ENCODE measurements at regions not wholly inside any gene's neighbourhood (a gene's known extent, or its start where the extent isn't known, plus 50 kb on each side); places are given as distances from the start of the nearest gene placed in this dataset.

GRCh38 chr2:145260674-145261073, 740.8 kb upstream of the ZEB2 start:
- Histone ChIP-seq H3K36me3 (no peaks in the 10 kb centered on the region), H3K27me3 (no peaks in the 10 kb centered on the region), H3K4me1 (no peaks in the 10 kb centered on the region), H3K4me3 (replicated peaks in 1 of 3) (no peak overlapping the region), H3K9me3 (no peaks in the 10 kb centered on the region), H3K27ac (no peak overlapping the region)
- WGBS, 2 donors: 92 to 95% methylated on average over 2 of the region's 2 CpGs
- intact Hi-C loops (cut with DNase I): no loop called here
- no peak for DNase-seq
- TF ChIP-seq POLR2A (IDR thresholded peaks at IDR 0.05): no peak
- TF ChIP-seq CTCF (IDR thresholded peaks at IDR 0.05): no peak

- Histone ChIP-seq H3K27me3 (no peaks in the 10 kb centered on the region), H3K9me3 (no peaks in the 10 kb centered on the region), H3K27ac (no peak overlapping the region), H3K4me1 (no peaks in the 10 kb centered on the region), H3K4me3 (replicated peaks in 1 of 3) (no peak overlapping the region), H3K36me3 (no peaks in the 10 kb centered on the region)
- DNase-seq: no peak
- no peak for TF ChIP-seq CTCF (IDR thresholded peaks at IDR 0.05)
- intact Hi-C loops (cut with DNase I): no loop called here
These were observed 740.2 kb upstream of the ZEB2 start for GRCh38 chr2:145260081-145260480.

- no peaks in the 10 kb centered on the region for H3K4me1 ChIP-seq
- H3K27ac ChIP-seq: no peak overlapping the region
- no peak overlapping the region for H3K4me3 ChIP-seq (replicated peaks in 1 of 3)
- H3K27me3 ChIP-seq: no peaks in the 10 kb centered on the region
- WGBS, 2 donors: 78 to 84% methylated on average over 5 of the region's 5 CpGs
- no peaks in the 10 kb centered on the region for H3K36me3 ChIP-seq
- intact Hi-C loops (cut with DNase I): no loop called here
- no peaks in the 10 kb centered on the region for H3K9me3 ChIP-seq
- DNase-seq: no peak
- TF ChIP-seq POLR2A (IDR thresholded peaks at IDR 0.05): no peak
- no peak for TF ChIP-seq CTCF (IDR thresholded peaks at IDR 0.05)
These were observed 739.1 kb upstream of the ZEB2 start for GRCh38 chr2:145258903-145259579.

- Histone ChIP-seq H3K9me3 (no peaks in the 10 kb centered on the region), H3K4me3 (replicated peaks in 1 of 3) (no peak overlapping the region), H3K36me3 (no peaks in the 10 kb centered on the region), H3K27ac (no peak overlapping the region), H3K27me3 (no peaks in the 10 kb centered on the region), H3K4me1 (no peaks in the 10 kb centered on the region)
- DNase-seq: no peak
- intact Hi-C loops (cut with DNase I): no loop called here
- no peak for TF ChIP-seq CTCF (IDR thresholded peaks at IDR 0.05)
- TF ChIP-seq POLR2A (IDR thresholded peaks at IDR 0.05): no peak
These were observed 738.0 kb upstream of the ZEB2 start for GRCh38 chr2:145257931-145258330.

- WGBS, 2 donors: 64 to 74% methylated on average over 1 of the region's 1 CpG
- Histone ChIP-seq H3K27me3 (no peaks in the 10 kb centered on the region), H3K27ac (no peak overlapping the region), H3K4me3 (replicated peaks in 1 of 3) (no peak overlapping the region), H3K9me3 (no peaks in the 10 kb centered on the region), H3K4me1 (no peaks in the 10 kb centered on the region), H3K36me3 (no peaks in the 10 kb centered on the region)
- no peak for DNase-seq
- TF ChIP-seq POLR2A (IDR thresholded peaks at IDR 0.05) (no peak), CTCF (IDR thresholded peaks at IDR 0.05) (no peak)
- intact Hi-C loops (cut with DNase I): no loop called here
These were observed 736.6 kb upstream of the ZEB2 start for GRCh38 chr2:145256551-145256950.
